Breast epithelium (tissue), 4 donors: ENCODE measurements at regions not wholly inside any gene's neighbourhood (a gene's known extent, or its start where the extent isn't known, plus 50 kb on each side); places are given as distances from the start of the nearest gene placed in this dataset.

ENCODE experiments used
- DNase-seq, 2 donors: peaks; one replicate each; pipeline ENCODE4 v3.0.0-alpha.2; 2019; ENCODE audit warnings: low spot score in 2 of 2
- H3K27ac ChIP-seq, 2 donors: fragments of 200-600 bp; sonication (generic) in 1 of 2; one replicate each; pipeline ENCODE4 v1.5.1; 2016 to 2019; ENCODE audit warnings: mild to moderate bottlenecking in 1 of 2
- H3K27me3 ChIP-seq, 2 donors: fragments of 200-600 bp; sonication (generic) in 1 of 2; one replicate each; pipeline versions ENCODE4 v1.5.1 to v1.6.0; 2017 to 2019; ENCODE audit warnings: control low read depth in 1 of 2, mild to moderate bottlenecking in 1 of 2
- H3K36me3 ChIP-seq: fragments of 200-600 bp; one replicate; pipeline ENCODE4 v1.5.1; 2019
- H3K4me1 ChIP-seq, 2 donors: fragments of 200-600 bp; sonication (generic); one replicate each; pipeline ENCODE4 v1.5.1; 2016 to 2019; ENCODE audit warnings: control low read depth in 1 of 2
- H3K4me3 ChIP-seq, 3 donors: fragments of 200-600 bp; sonication (generic); 1 replicate in 2 of 3; 2 replicates in 1 of 3; pipeline ENCODE4 v1.5.1; 2016 to 2019; ENCODE audit warnings: mild to moderate bottlenecking in 3 of 3, moderate library complexity in 2 of 3
- H3K9me3 ChIP-seq, 2 donors: fragments of 200-600 bp; sonication (generic) in 1 of 2; one replicate each; pipeline ENCODE4 v1.5.1; 2016 to 2019; ENCODE audit warnings: control low read depth in 1 of 2
- CTCF ChIP-seq, 3 donors: fragments of 450-650 bp; IDR thresholded peaks; one replicate each; pipeline ENCODE4 v1.5.1; 2016 to 2017; ENCODE audit warnings: antibody characterized with exemption in 3 of 3, mild to moderate bottlenecking in 3 of 3, moderate library complexity in 3 of 3
- POLR2A ChIP-seq: fragments of 450-650 bp; IDR thresholded peaks from one replicate; pipeline ENCODE4 v1.6.1; 2016; ENCODE audit warnings: antibody characterized with exemption, mild to moderate bottlenecking, moderate library complexity
- POLR2AphosphoS5 ChIP-seq, 3 donors: sonication (generic); formaldehyde crosslinking; IDR thresholded peaks; one replicate each; pipeline ENCODE4 v1.6.1; 2017; ENCODE audit warnings: antibody characterized with exemption in 3 of 3
- intact Hi-C: fragments of 100-400 bp; cut with DNase I; formaldehyde crosslinking; loops from one replicate; pipeline ENCODE4 v1.15.1; 2023; ENCODE audit warnings: low total_unique reads

GRCh38 chr5:68381909-68382308 lies 166.4 kb downstream of the PIK3R1 start:
- Histone ChIP-seq H3K9me3 (no peaks in the 10 kb centered on the region), H3K4me1 (no peaks in the 10 kb centered on the region), H3K4me3 (no peak overlapping the region), H3K36me3 (no peaks in the 10 kb centered on the region), H3K27ac (peak overlapping the region in 1 of 2 donors; percentile 4), H3K27me3 (no peaks in the 10 kb centered on the region)
- no peak for DNase-seq
- intact Hi-C loops, result no loop called here
- TF ChIP-seq POLR2AphosphoS5 (IDR thresholded peaks at IDR 0.05), result no peak

- no peaks in the 10 kb centered on the region for H3K9me3 ChIP-seq
- TF ChIP-seq POLR2AphosphoS5 (IDR thresholded peaks at IDR 0.05), result no peak
- TF ChIP-seq POLR2A, result no peak
- no peak for TF ChIP-seq CTCF (IDR thresholded peaks at IDR 0.05)
- H3K27me3 ChIP-seq, result no peaks in the 10 kb centered on the region
- H3K27ac ChIP-seq, result no peak overlapping the region
- no peaks in the 10 kb centered on the region for H3K4me1 ChIP-seq
- intact Hi-C loops, result no loop called here
- H3K4me3 ChIP-seq, result no peak overlapping the region
- no peak for DNase-seq
- no peaks in the 10 kb centered on the region for H3K36me3 ChIP-seq
Observed at GRCh38 chr5:68382640-68383039, 167.1 kb downstream of the PIK3R1 start.

GRCh38 chr5:68383888-68384310 lies 168.3 kb downstream of the PIK3R1 start:
- Histone ChIP-seq H3K36me3 (no peaks in the 10 kb centered on the region), H3K4me1 (no peaks in the 10 kb centered on the region), H3K27ac (no peak overlapping the region), H3K9me3 (no peaks in the 10 kb centered on the region), H3K4me3 (no peak overlapping the region), H3K27me3 (no peaks in the 10 kb centered on the region)
- DNase-seq, result no peak
- no peak for TF ChIP-seq POLR2A
- no peak for TF ChIP-seq CTCF (IDR thresholded peaks at IDR 0.05)
- TF ChIP-seq POLR2AphosphoS5 (IDR thresholded peaks at IDR 0.05), result no peak
- intact Hi-C loops, result no loop called here

GRCh38 chr5:68384936-68385594 lies 169.5 kb downstream of the PIK3R1 start:
- Histone ChIP-seq H3K27me3 (no peaks in the 10 kb centered on the region), H3K9me3 (no peaks in the 10 kb centered on the region), H3K27ac (no peak overlapping the region), H3K36me3 (no peaks in the 10 kb centered on the region), H3K4me1 (no peaks in the 10 kb centered on the region), H3K4me3 (no peak overlapping the region)
- intact Hi-C loops, result no loop called here
- DNase-seq, result no peak
- TF ChIP-seq CTCF (IDR thresholded peaks at IDR 0.05) (no peak), POLR2AphosphoS5 (IDR thresholded peaks at IDR 0.05) (no peak), POLR2A (no peak)

GRCh38 chr5:68385936-68386335 lies 170.4 kb downstream of the PIK3R1 start:
- intact Hi-C loops, result no loop called here
- no peak overlapping the region for H3K27ac ChIP-seq
- no peak for TF ChIP-seq POLR2AphosphoS5 (IDR thresholded peaks at IDR 0.05)
- no peak for TF ChIP-seq POLR2A
- no peak for TF ChIP-seq CTCF (IDR thresholded peaks at IDR 0.05)
- H3K27me3 ChIP-seq, result no peaks in the 10 kb centered on the region
- DNase-seq, result no peak
- H3K4me1 ChIP-seq, result no peaks in the 10 kb centered on the region
- no peaks in the 10 kb centered on the region for H3K9me3 ChIP-seq
- no peak overlapping the region for H3K4me3 ChIP-seq
- no peaks in the 10 kb centered on the region for H3K36me3 ChIP-seq
